GM12865 (cell line): ENCODE measurements at regions not wholly inside any gene's neighbourhood (a gene's known extent, or its start where the extent isn't known, plus 50 kb on each side); places are given as distances from the start of the nearest gene placed in this dataset.

Experiments used
- DNase-seq: peaks from one replicate; pipeline ENCODE4 v3.0.0; 2010; ENCODE audit warnings: low read depth
- H3K4me3 ChIP-seq: 2 replicates; pipeline ENCODE4 v1.5.1; 2011; ENCODE audit warnings: mild to moderate bottlenecking, low read depth, low read length, control low read depth
- TF ChIP-seq, protein P1 (sequence below): IDR thresholded peaks from 2 replicates; pipeline ENCODE4 v1.5.1; 2011; ENCODE audit warnings: low read length, control low read depth, low read depth, inconsistent platforms; ENCODE audit not compliant: insufficient read depth; ENCODE audit errors: missing control alignments

DNA sequence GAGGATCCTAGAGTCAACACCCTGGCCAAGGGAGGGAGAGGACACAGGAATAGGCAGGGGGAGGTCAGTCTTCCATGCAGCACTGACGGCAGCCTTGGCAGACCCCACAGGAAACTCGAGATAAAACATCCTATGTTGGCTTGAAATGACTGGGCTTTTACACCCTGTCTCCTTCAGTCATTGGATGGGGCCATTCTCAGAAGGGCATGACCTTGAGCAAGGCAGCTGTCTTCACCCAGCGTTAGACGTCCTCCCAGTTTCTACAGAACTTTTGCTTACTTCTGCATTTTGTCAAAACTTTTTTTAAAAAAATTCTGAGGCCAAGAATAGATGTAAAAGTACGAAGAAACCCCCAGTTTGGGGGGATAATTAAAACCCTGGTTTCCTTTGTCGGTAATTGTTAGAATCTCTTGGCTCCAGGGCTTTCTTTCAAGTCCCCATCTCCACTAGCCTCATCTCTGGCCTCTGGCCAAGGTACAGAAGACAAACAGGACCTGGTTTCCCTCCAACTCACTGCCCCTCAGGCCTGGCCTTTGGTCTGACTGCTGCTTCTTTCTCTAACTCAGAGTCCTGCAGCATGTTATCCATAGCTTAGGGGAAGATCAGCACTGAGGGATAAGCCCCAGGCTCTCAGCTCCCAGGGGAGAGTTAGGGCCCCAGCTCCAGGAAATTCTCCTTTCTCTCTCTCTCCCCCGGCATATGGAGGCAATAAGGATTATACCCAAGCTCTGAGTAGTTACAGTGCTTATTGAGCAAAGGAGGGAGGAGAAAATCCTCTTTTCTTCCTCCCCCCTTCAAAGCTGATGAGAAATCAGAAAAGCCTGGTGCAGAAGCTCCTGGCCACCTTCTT, 51.6 kb upstream of the KCND3 start:
- TF ChIP-seq, protein P1, sequence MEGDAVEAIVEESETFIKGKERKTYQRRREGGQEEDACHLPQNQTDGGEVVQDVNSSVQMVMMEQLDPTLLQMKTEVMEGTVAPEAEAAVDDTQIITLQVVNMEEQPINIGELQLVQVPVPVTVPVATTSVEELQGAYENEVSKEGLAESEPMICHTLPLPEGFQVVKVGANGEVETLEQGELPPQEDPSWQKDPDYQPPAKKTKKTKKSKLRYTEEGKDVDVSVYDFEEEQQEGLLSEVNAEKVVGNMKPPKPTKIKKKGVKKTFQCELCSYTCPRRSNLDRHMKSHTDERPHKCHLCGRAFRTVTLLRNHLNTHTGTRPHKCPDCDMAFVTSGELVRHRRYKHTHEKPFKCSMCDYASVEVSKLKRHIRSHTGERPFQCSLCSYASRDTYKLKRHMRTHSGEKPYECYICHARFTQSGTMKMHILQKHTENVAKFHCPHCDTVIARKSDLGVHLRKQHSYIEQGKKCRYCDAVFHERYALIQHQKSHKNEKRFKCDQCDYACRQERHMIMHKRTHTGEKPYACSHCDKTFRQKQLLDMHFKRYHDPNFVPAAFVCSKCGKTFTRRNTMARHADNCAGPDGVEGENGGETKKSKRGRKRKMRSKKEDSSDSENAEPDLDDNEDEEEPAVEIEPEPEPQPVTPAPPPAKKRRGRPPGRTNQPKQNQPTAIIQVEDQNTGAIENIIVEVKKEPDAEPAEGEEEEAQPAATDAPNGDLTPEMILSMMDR: no peak
- peak; percentile 42 for DNase-seq
- H3K4me3 ChIP-seq: no peak overlapping the region

DNA sequence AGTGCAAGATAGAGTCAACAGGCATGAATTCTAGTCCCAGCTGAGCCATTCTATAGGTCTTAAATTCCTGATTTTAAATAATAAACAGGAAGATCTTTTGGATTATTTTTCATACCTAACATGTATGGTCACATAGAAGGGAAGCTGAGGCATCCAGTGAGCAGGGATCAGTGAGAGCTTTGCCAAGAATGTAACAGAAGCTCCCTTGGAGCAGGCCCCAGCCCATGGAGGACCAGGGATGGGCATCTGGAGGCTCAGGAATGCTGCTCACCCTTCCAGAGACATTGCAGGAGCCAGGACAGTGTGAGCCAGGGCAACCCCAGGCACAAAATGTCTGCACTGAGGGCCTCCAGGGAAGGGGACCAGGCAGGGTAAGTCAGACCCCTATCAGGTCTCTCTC, 54.4 kb upstream of the KCND3 start:
- no peak for DNase-seq
- TF ChIP-seq, protein P1: no peak
- no peak overlapping the region for H3K4me3 ChIP-seq

DNA sequence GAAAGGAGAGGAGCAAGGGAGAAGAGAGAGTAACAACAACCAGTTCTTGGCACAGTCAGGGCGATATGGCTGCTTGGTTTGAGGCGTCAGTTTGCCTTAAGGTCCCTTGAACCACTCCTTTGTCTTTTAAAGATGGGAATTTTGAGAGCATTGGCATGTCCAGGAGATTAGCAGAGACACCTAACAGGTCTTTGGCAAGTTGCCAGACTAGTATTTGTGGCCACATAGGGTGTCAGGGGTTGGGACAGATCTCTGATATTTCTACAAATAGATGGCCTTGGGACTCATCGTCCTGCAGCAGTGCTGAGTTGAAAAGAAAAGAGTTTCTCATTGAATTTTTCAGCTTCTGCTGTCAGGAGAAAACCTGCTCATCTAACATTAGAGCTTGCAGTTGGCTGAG, 55.3 kb upstream of the KCND3 start:
- DNase-seq: no peak
- TF ChIP-seq, protein P1: no peak
- no peak overlapping the region for H3K4me3 ChIP-seq

DNA sequence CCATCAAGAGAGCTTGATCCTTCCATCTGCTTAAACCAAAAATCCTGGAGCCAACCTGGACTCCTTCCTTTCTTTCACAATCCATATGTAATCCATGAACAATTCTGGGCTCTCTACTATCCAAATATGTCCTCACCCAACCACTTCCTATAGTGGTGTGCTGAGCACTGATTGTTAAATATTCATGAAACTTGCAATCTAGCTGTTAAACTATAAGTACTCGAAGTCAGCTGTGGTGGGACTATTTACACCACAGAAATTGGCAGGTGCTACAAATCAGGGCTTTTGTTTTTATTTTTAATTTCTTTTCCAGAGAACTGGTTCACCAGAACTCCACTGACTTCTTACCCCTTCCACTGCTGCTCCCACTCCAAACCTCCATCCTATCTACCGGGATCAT, 57.2 kb upstream of the KCND3 start:
- DNase-seq: no peak
- H3K4me3 ChIP-seq: no peak overlapping the region
- TF ChIP-seq, protein P1: no peak

DNA sequence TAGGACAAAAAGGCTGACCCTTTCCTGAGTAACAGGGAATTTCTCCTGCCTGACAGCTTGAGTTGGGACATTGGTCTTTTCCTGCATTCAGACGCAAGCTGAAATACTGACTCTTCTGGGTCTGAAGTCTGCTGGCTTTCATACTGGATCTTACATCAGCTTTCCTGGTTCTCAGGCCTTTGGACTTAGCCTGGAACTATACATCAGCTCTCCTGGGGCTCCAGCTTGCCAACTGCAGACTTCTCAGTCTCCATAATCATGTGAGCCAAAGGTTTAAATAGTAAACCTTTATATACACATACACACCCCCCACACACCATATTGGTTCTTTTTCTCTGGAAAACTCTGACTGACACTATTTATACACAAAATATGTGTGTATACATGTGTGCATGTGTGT, 59.0 kb upstream of the KCND3 start:
- no peak for DNase-seq
- TF ChIP-seq, protein P1: no peak
- no peak overlapping the region for H3K4me3 ChIP-seq

DNA sequence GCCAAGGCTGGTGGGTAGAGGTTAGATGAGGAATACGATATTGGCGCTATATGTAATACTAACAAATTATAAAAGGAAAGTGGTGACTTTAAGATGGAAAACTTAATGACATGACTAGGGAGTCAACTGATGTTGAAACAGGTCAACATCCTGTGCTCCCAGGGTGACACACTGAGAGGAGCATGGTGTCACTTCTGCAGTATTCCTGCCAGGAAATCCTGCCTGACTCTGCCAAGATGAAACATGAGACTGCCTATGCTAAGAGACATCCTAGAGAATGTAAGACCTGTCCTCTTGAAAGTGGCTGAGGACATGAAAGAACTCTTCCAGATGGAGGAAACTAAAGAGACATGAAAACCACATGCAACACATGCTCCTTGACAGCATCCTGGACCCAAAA, 65.0 kb upstream of the KCND3 start:
- no peak overlapping the region for H3K4me3 ChIP-seq
- no peak for DNase-seq
- TF ChIP-seq, protein P1: no peak

DNA sequence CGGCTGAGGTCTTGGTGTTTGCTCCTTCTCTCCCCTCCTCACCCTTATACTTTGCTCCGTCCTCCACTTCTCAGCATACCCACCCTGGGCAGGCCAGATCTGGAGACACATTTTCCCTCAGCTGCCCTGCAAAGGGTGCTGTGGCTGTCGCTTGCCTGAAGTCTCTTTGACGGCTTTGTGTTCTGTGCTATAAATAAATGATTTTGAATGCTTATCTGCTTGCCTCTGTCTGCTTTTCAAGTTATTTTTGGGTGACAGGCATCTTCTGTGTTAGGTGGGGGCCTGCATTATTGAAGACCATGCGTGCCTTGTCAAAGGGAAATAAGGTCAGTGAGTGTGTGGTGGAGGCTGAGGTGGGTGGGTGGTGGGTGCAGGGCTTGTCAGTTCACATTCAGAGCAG, 66.9 kb upstream of the KCND3 start:
- TF ChIP-seq, protein P1: no peak
- no peak overlapping the region for H3K4me3 ChIP-seq
- DNase-seq: no peak
